HG03175 (cell line): ENCODE measurements at regions not wholly inside any gene's neighbourhood (a gene's known extent, or its start where the extent isn't known, plus 50 kb on each side); places are given as distances from the start of the nearest gene placed in this dataset.
"Not testable (repeated sequence)": the region's sequence is repeated elsewhere in the genome, so short reads cannot be mapped to it uniquely, and the experiment has no call there.

Experiments used
- ATAC-seq: cut with Tn5 transposase; IDR thresholded peaks from one replicate; pipeline ENCODE4 v1.9.1; 2021; ENCODE audit warnings: mild to moderate bottlenecking, moderate library complexity; ENCODE audit not compliant: unreplicated experiment

- ATAC-seq, result no peak
These were observed 662.0 kb upstream of the GBE1 start for GRCh38 chr3:82423268-82424030.

- ATAC-seq, result no peak
These were observed 655.4 kb upstream of the GBE1 start for GRCh38 chr3:82416830-82417229.

GRCh38 chr3:82416349-82416748 lies 654.9 kb upstream of the GBE1 start:
- no peak for ATAC-seq

GRCh38 chr3:82413171-82413570 lies 651.7 kb upstream of the GBE1 start:
- no peak for ATAC-seq

GRCh38 chr3:82410366-82410765 lies 648.9 kb upstream of the GBE1 start:
- no peak for ATAC-seq

GRCh38 chr3:82409842-82410241 lies 648.4 kb upstream of the GBE1 start:
- no peak for ATAC-seq

- no peak for ATAC-seq
These were observed 630.8 kb upstream of the GBE1 start for GRCh38 chr3:82392203-82392775.

GRCh38 chr3:82390868-82391267 lies 629.4 kb upstream of the GBE1 start:
- no peak for ATAC-seq

- ATAC-seq, result no peak
These were observed 625.2 kb upstream of the GBE1 start for GRCh38 chr3:82386647-82387046.

- no peak for ATAC-seq
These were observed 622.7 kb upstream of the GBE1 start for GRCh38 chr3:82384181-82384580.

- ATAC-seq, result no peak
These were observed 621.4 kb upstream of the GBE1 start for GRCh38 chr3:82382831-82383230.

GRCh38 chr3:82378392-82378791 lies 616.9 kb upstream of the GBE1 start:
- no peak for ATAC-seq

GRCh38 chr3:82376883-82377282 lies 615.4 kb upstream of the GBE1 start:
- no peak for ATAC-seq

GRCh38 chr3:82373833-82374232 lies 612.4 kb upstream of the GBE1 start:
- ATAC-seq, result not testable (repeated sequence)

GRCh38 chr3:82364827-82365226 lies 603.4 kb upstream of the GBE1 start:
- no peak for ATAC-seq

- no peak for ATAC-seq
These were observed 601.7 kb upstream of the GBE1 start for GRCh38 chr3:82363131-82363530.

GRCh38 chr3:82355228-82355627 lies 593.8 kb upstream of the GBE1 start:
- ATAC-seq, result no peak

- no peak for ATAC-seq
These were observed 592.8 kb upstream of the GBE1 start for GRCh38 chr3:82354228-82354627.

GRCh38 chr3:82353306-82354171 lies 592.1 kb upstream of the GBE1 start:
- ATAC-seq, result no peak

- no peak for ATAC-seq
These were observed 586.1 kb upstream of the GBE1 start for GRCh38 chr3:82347585-82347984.

- ATAC-seq, result no peak
These were observed 581.1 kb upstream of the GBE1 start for GRCh38 chr3:82342521-82342920.

- ATAC-seq, result no peak
These were observed 567.9 kb upstream of the GBE1 start for GRCh38 chr3:82329300-82329699.
